HEK293T (cell line): ENCODE measurements at regions not wholly inside any gene's neighbourhood (a gene's known extent, or its start where the extent isn't known, plus 50 kb on each side); places are given as distances from the start of the nearest gene placed in this dataset.
A peak's percentile ranks its signal among the peaks of the same experiment; 100 is the strongest.

Experiments used
- CTCF ChIA-PET: fragments of 350-600 bp; formaldehyde crosslinking; extraction: SDS; loops from one replicate; lab custom pipeline; 2021; ENCODE audit warnings: antibody characterized with exemption, inconsistent platforms; lab: Yijun Ruan, JAX
- POLR2A ChIA-PET: fragments of 350-600 bp; formaldehyde crosslinking; extraction: SDS; loops from one replicate; lab custom pipeline; 2020; ENCODE audit warnings: antibody characterized with exemption, inconsistent platforms; lab: Yijun Ruan, JAX
- DNase-seq: peaks from one replicate; pipeline ENCODE4 v3.0.0; 2012; ENCODE audit warnings: mixed read lengths; ENCODE audit errors: extremely low spot score
- ARNT ChIP-seq: fragments of 450-650 bp; IDR thresholded peaks from 2 replicates; pipeline ENCODE4 v1.6.1; 2017; ENCODE audit warnings: mild to moderate bottlenecking
- BHLHE40 ChIP-seq: fragments of 450-650 bp; IDR thresholded peaks from 2 replicates; pipeline ENCODE4 v1.6.1; 2016; ENCODE audit warnings: mild to moderate bottlenecking, moderate library complexity, borderline replicate concordance
- CTBP1 ChIP-seq: fragments of 450-650 bp; IDR thresholded peaks from 2 replicates; pipeline ENCODE4 v1.6.1; 2016; ENCODE audit warnings: borderline replicate concordance
- ELF4 ChIP-seq: fragments of 450-650 bp; IDR thresholded peaks from 2 replicates; pipeline ENCODE4 v1.6.1; 2017; ENCODE audit warnings: antibody characterized with exemption
- FOXA1 ChIP-seq: fragments of 450-650 bp; IDR thresholded peaks from 2 replicates; pipeline ENCODE4 v1.6.1; 2016; ENCODE audit warnings: mild to moderate bottlenecking
- FOXK2 ChIP-seq: fragments of 450-650 bp; IDR thresholded peaks from 2 replicates; pipeline ENCODE4 v1.6.1; 2016; ENCODE audit warnings: mild to moderate bottlenecking
- FOXM1 ChIP-seq: fragments of 450-650 bp; IDR thresholded peaks from 2 replicates; pipeline ENCODE4 v1.6.1; 2017; ENCODE audit warnings: mild to moderate bottlenecking, borderline replicate concordance
- HDGF ChIP-seq: fragments of 450-650 bp; IDR thresholded peaks from 2 replicates; pipeline ENCODE4 v1.6.1; 2017; ENCODE audit warnings: antibody characterized with exemption, borderline replicate concordance
- L3MBTL2 ChIP-seq: fragments of 450-650 bp; conservative IDR thresholded peaks from 2 replicates; pipeline ENCODE4 v1.6.1; 2016; ENCODE audit warnings: mild to moderate bottlenecking
- LEF1 ChIP-seq: fragments of 450-650 bp; IDR thresholded peaks from 2 replicates; pipeline ENCODE4 v1.6.1; 2017; ENCODE audit warnings: mild to moderate bottlenecking, borderline replicate concordance
- NFRKB ChIP-seq: fragments of 450-650 bp; IDR thresholded peaks from 2 replicates; pipeline ENCODE4 v1.6.1; 2016; ENCODE audit warnings: mild to moderate bottlenecking, moderate library complexity
- SP1 ChIP-seq: fragments of 450-650 bp; IDR thresholded peaks from 2 replicates; pipeline ENCODE4 v1.6.1; 2017
- SUZ12 ChIP-seq: fragments of 450-650 bp; IDR thresholded peaks from 2 replicates; pipeline ENCODE4 v1.6.1; 2016; ENCODE audit warnings: mild to moderate bottlenecking
- TARDBP ChIP-seq: fragments of 450-650 bp; IDR thresholded peaks from 2 replicates; pipeline ENCODE4 v1.6.1; 2016
- ZNF384 ChIP-seq: fragments of 450-650 bp; IDR thresholded peaks from 2 replicates; pipeline ENCODE4 v1.6.1; 2016
- TF ChIP-seq, protein P1 (sequence below): fragments of 450-650 bp; IDR thresholded peaks from 2 replicates; pipeline ENCODE4 v1.6.1; 2016

DNA sequence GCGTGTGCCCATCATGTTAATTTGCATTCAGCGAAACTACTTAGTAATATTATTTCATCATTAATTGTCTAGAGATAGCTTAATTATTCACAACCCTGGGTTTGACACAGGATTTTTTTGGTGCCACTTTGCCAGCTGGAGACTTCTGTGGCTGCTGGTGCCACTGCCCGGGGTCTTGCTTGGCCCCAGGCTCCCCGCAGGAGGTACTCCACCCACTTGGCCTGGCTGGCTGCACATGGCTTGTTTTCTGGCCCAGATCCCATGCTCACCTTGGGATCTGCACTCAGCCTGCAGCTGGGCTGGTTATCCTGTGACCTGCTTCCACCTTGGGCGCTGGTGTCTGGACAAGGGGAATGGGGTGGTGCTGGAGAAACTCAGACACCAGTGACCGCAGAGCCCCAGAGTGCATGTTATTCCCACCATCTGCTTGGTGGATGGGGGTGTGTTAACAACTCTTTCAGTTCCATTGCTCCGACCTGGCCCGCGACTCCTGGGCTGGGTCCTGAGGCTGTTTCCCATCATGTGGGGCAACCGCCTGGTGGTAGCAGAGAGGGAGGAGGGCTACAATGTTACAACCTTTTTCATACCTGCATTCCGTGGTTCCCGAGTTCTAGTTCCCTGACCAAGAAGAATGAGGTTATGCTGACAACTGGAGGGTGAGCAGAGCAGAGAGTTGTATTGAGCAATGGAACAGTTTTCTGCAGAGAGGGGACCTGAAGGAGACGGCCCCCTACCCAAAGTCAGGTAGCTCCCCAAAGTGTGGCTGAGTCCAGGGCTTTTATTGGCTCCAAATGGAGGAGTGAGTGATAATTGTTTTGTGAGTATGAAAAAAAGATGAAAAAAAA is 1950.0 kb upstream of the IGFBP7 start:
- TF ChIP-seq, protein P1, sequence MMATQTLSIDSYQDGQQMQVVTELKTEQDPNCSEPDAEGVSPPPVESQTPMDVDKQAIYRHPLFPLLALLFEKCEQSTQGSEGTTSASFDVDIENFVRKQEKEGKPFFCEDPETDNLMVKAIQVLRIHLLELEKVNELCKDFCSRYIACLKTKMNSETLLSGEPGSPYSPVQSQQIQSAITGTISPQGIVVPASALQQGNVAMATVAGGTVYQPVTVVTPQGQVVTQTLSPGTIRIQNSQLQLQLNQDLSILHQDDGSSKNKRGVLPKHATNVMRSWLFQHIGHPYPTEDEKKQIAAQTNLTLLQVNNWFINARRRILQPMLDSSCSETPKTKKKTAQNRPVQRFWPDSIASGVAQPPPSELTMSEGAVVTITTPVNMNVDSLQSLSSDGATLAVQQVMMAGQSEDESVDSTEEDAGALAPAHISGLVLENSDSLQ = no peak
- TF ChIP-seq FOXA1 (no peak), SUZ12 (no peak), FOXK2 (no peak)
- DNase-seq = no peak
- POLR2A ChIA-PET = no interaction called here
- CTCF ChIA-PET = no interaction called here

DNA sequence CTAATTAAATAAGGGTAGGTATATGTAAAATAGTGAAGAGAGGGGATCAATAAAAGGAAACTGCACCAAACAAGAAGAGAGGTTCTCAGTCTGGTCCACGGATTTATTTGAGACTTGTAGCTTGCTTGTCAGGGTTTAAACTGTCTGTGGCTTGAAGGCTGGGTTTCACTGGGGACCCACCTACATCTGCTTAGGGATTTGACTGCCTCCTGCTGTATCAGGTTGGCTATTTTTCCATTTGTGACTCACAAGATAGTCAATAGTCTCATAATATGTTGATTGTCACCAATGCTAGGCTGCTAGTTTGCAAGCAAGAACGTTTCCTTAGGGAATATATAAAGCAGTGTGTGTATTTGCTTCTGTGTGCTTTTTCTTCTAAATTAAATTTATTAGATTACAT is 1950.7 kb upstream of the IGFBP7 start:
- ChIA-PET POLR2A (no interaction called here), CTCF (no interaction called here)
- DNase-seq = no peak
- TF ChIP-seq HDGF (no peak), ARNT (no peak), TARDBP (no peak), FOXA1 (no peak), SP1 (no peak), FOXK2 (no peak), LEF1 (no peak), CTBP1 (no peak), ELF4 (no peak), ZNF384 (no peak), FOXM1 (no peak), NFRKB (no peak), BHLHE40 (no peak), L3MBTL2 (no peak), SUZ12 (no peak)
- TF ChIP-seq, protein P1 = no peak

DNA sequence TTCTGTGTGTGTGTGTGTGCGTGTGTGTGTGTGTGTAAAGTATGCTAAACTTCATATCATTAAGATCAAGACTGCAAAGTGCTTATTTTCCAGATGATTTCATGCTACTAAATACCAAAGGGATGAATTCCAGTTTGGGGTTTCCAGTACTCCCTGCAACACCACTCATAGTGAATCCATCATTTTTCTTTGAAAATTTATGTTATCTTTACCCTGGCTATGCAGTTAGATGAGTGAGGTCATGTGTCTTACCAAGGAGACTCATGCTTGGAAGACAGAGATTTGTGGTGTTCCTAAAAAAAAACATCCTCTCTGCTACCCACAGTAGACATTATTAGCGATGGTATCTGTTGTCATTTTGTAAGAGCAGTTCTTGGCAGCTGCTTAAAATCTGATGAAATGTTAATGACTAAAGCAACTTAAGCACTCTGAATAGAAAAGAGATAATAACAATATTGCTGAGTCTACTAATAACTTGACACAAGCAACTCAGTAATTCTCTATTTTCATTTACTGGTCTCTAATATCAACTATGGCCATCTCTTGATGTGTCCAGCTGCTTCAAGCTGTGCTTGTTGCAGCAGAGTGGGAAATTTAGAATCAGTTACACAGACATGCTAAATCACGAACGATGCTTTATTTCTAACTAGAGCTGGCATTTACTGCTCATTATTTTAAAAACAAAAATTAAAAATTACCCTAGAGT is 1953.0 kb upstream of the IGFBP7 start:
- no peak for DNase-seq
- TF ChIP-seq ELF4 (no peak), SP1 (no peak), HDGF (no peak), L3MBTL2 (no peak), ZNF384 (no peak), SUZ12 (no peak), NFRKB (no peak), ARNT (no peak), FOXK2 (no peak), FOXM1 (no peak), FOXA1 (no peak), BHLHE40 (no peak), LEF1 (no peak), TARDBP (no peak), CTBP1 (no peak)
- TF ChIP-seq, protein P1 = no peak
- ChIA-PET POLR2A (no interaction called here), CTCF (no interaction called here)

DNA sequence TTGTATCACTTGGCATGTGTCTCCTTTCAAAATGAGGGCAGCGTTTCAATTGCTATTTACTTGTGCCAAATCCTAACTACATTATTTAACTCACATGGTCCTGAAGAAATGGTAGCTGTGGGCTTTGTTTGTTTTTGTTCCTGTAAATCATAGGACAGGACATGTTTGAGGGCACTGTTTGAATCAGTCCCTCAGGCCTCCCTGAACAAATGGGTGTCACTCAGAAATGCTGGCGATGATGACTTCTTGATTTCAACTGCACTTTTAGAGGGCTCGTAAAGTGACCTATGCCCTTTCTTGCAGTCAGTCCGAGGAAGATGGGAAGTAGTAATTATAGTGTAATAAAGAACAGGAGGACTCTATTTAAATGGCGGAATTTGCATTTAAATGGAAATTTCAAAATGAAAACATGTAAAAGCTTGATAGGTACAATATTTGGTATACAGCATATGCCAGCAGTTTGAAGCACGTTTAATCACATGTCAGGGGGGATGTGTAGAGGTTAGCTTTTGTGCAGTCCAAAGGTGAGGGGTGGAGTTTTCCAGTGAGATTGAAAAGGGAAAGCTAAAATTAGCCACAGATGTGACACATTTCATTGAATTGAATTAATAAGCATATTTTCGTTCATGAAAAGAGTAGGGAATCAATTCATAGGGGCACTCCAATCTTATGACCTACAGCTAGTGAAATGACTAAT is 1958.7 kb upstream of the IGFBP7 start:
- POLR2A ChIA-PET = no interaction called here
- no peak for DNase-seq
- CTCF ChIA-PET = no interaction called here
- TF ChIP-seq, protein P1 = peak; percentile 37; the same call in 1 of the 2 replicates
- TF ChIP-seq LEF1 = no peak

DNA sequence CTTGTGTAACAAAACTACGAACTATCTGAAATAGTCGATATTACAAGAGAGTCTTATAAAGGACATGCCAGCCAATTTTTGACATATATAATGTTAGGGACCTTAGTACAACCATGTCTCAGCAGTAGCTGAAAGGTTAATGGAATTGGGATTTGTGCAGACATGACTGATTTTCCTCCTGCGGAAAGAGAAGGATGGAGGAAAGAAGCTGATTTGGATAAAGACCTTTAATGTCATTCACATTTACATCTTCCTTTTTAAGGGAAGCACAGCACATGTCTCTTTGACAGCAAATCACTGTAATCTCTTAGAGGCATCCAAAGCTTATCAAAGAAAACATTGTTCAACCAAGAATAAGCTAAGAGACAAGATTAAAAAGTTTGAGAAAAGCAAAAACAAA is 1976.2 kb upstream of the IGFBP7 start:
- DNase-seq = no peak
- ChIA-PET CTCF (no interaction called here), POLR2A (no interaction called here)
- TF ChIP-seq FOXK2 (no peak), SP1 (no peak), ARNT (no peak), ELF4 (no peak), BHLHE40 (no peak), FOXM1 (no peak), SUZ12 (no peak), NFRKB (no peak), ZNF384 (no peak), CTBP1 (no peak), TARDBP (no peak), L3MBTL2 (no peak), FOXA1 (no peak), LEF1 (no peak), HDGF (no peak)
- TF ChIP-seq, protein P1 = no peak
